Endothelial cell of umbilical vein (primary cell): ENCODE measurements at regions not wholly inside any gene's neighbourhood (a gene's known extent, or its start where the extent isn't known, plus 50 kb on each side); places are given as distances from the start of the nearest gene placed in this dataset.

ENCODE experiments used
- BruUV-seq: library from RNA; stranded (reverse); fragments of 400-500 nt; replicated peaks from 2 replicates; lab custom pipeline; 2021; lab: Mats Ljungman, UMichigan
- CTCF ChIA-PET: fragments of 300-600, 350-600 bp; sonication (Branson Sonifier 250); formaldehyde crosslinking; loops from one replicate; lab custom pipeline; 2021; ENCODE audit warnings: antibody characterized with exemption, inconsistent platforms; lab: Charles Lee
- POLR2A ChIA-PET: fragments of 300-600, 350-600 bp; sonication (Branson Sonifier 250); formaldehyde crosslinking; loops from one replicate; lab custom pipeline; 2021; ENCODE audit warnings: antibody characterized with exemption, inconsistent platforms; lab: Charles Lee
- DNase-seq: peaks from one replicate; pipeline ENCODE4 v3.0.0-alpha.2; 2011; ENCODE audit warnings: low read depth, low spot score
- FAIRE-seq: peaks from 2 replicates; lab custom pipeline; 2011; peaks lifted over from hg19 to GRCh38; lab: Jason Lieb, UNC
- H2AFZ ChIP-seq: 2 replicates; pipeline ENCODE4 v1.6.0; 2012; ENCODE audit warnings: low read depth, low read length, control low read depth, inconsistent platforms
- H3K27ac ChIP-seq: 2 replicates; pipeline ENCODE4 v1.5.1; 2011; ENCODE audit warnings: low read depth, mild to moderate bottlenecking, control low read depth, low read length, moderate library complexity; ENCODE audit not compliant: insufficient read depth
- H3K27me3 ChIP-seq, 2 experiments: 2 replicates each; pipeline versions ENCODE4 v1.6.0 to v1.6.1; 2011; ENCODE audit warnings: low read length in 2 of 2, mixed read lengths in 1 of 2; ENCODE audit not compliant: control insufficient read depth in 2 of 2, insufficient read depth in 2 of 2
- H3K36me3 ChIP-seq, 2 experiments: 2 replicates in 1 of 2; 3 replicates in 1 of 2; pipeline ENCODE4 v1.5.1; 2011; ENCODE audit warnings: low read length in 2 of 2, mild to moderate bottlenecking in 1 of 2, moderate library complexity in 1 of 2; ENCODE audit not compliant: control insufficient read depth in 2 of 2, insufficient read depth in 2 of 2; ENCODE audit errors: extremely low read depth in 1 of 2
- H3K4me1 ChIP-seq: 3 replicates; pipeline ENCODE4 v1.5.1; 2011; ENCODE audit warnings: mild to moderate bottlenecking, low read length; ENCODE audit not compliant: control insufficient read depth, insufficient read depth; ENCODE audit errors: extremely low read depth
- H3K4me2 ChIP-seq: 2 replicates; pipeline ENCODE4 v1.6.1; 2011; ENCODE audit warnings: low read length, control low read depth, mixed read lengths; ENCODE audit not compliant: insufficient read depth
- H3K4me3 ChIP-seq, 3 experiments: fragments of 200-600 bp in 1 of 3; sonication (generic), shearing (Covaris generic) in 1 of 3; replicated peaks in 1 of 3; 2 replicates each; pipeline ENCODE4 v1.5.1; 2011 to 2016; ENCODE audit warnings: control low read depth in 3 of 3, low read length in 3 of 3, mild to moderate bottlenecking in 2 of 3, inconsistent platforms in 1 of 3, low read depth in 1 of 3, moderate library complexity in 1 of 3; ENCODE audit not compliant: insufficient read depth in 1 of 3
- H3K79me2 ChIP-seq: 2 replicates; pipeline ENCODE4 v1.6.0; 2012; ENCODE audit warnings: low read length, inconsistent platforms; ENCODE audit not compliant: control insufficient read depth, insufficient read depth
- H3K9ac ChIP-seq: replicated peaks from 2 replicates; pipeline ENCODE3; 2011; ENCODE audit warnings: low read length, control low read depth; ENCODE audit not compliant: insufficient read depth; ENCODE audit errors: extremely low read depth
- H3K9me1 ChIP-seq: replicated peaks from 3 replicates; pipeline ENCODE4 v1.6.0; 2011; ENCODE audit warnings: mild to moderate bottlenecking, low read length; ENCODE audit not compliant: control insufficient read depth, insufficient read depth; ENCODE audit errors: extremely low read depth
- H3K9me3 ChIP-seq: replicated peaks from 2 replicates; pipeline ENCODE4 v1.5.1; 2012; ENCODE audit warnings: low read length, inconsistent platforms; ENCODE audit not compliant: control insufficient read depth, insufficient read depth
- H4K20me1 ChIP-seq: replicated peaks from 2 replicates; pipeline ENCODE3; 2011; ENCODE audit warnings: mild to moderate bottlenecking, low read length; ENCODE audit not compliant: control insufficient read depth, insufficient read depth; ENCODE audit errors: extremely low read depth
- EZH2 ChIP-seq: IDR thresholded peaks from 2 replicates; pipeline ENCODE4 v1.6.1; 2012; ENCODE audit warnings: borderline replicate concordance, low read depth, mild to moderate bottlenecking, moderate library complexity, low read length, inconsistent platforms; ENCODE audit not compliant: severe bottlenecking
- FOS ChIP-seq: IDR thresholded peaks from 2 replicates; pipeline ENCODE4 v1.6.1; 2011; ENCODE audit warnings: mild to moderate bottlenecking, low read length, moderate library complexity, borderline replicate concordance; ENCODE audit not compliant: insufficient read depth
- GATA2 ChIP-seq: IDR thresholded peaks from 2 replicates; pipeline ENCODE4 v1.7.0; 2011; ENCODE audit warnings: low read depth, mild to moderate bottlenecking, moderate library complexity, mixed read lengths, low read length; ENCODE audit not compliant: insufficient read length, insufficient read depth
- JUN ChIP-seq: IDR thresholded peaks from 2 replicates; pipeline ENCODE4 v1.6.1; 2011; ENCODE audit warnings: borderline replicate concordance, low read depth; ENCODE audit not compliant: insufficient read length, insufficient read depth
- MAX ChIP-seq: IDR thresholded peaks from 2 replicates; pipeline ENCODE4 v1.6.1; 2011; ENCODE audit not compliant: insufficient read depth, insufficient read length
- MYC ChIP-seq: IDR thresholded peaks from one replicate; pipeline ENCODE4 v1.6.1; 2011; ENCODE audit warnings: mild to moderate bottlenecking, low read depth, low read length
- POLR2A ChIP-seq: IDR thresholded peaks from 2 replicates; pipeline ENCODE4 v1.6.1; 2012; ENCODE audit warnings: low read depth, mild to moderate bottlenecking, control low read depth, low read length
- POLR2AphosphoS5 ChIP-seq: IDR thresholded peaks from 2 replicates; pipeline ENCODE4 v1.6.1; 2012; ENCODE audit warnings: low read depth, mild to moderate bottlenecking, control low read depth, low read length, moderate library complexity; ENCODE audit not compliant: insufficient read depth
- dilution Hi-C: fragments of 300-500 bp; cut with MboI; formaldehyde crosslinking; loops from one replicate; pipeline ENCODE4 v1.15.0; 2019; ENCODE audit warnings: low sequenced_read_pairs; ENCODE audit not compliant: extremely low pct_ligation_motif_present
- intact Hi-C: fragments of 100-400 bp; cut with micrococcal nuclease; formaldehyde crosslinking; loops from one replicate; pipeline ENCODE4 v1.10.0; 2022
- TF ChIP-seq, protein P1 (sequence below), 2 donors: IDR thresholded peaks; 1 replicate in 1 of 2; 2 replicates in 1 of 2; pipeline ENCODE4 v1.5.1; 2011; ENCODE audit warnings: low read length in 2 of 2, mild to moderate bottlenecking in 2 of 2, moderate library complexity in 2 of 2, control low read depth in 1 of 2, inconsistent platforms in 1 of 2, low read depth in 1 of 2; ENCODE audit not compliant: insufficient read depth in 1 of 2; ENCODE audit errors: extremely low read depth in 1 of 2

GRCh38 chr12:131333621-131334440 is 377.1 kb upstream of the SFSWAP start:
- no peak overlapping the region for H3K4me2 ChIP-seq
- peaks cover 2% of the 10 kb centered on the region for H3K9me3 ChIP-seq
- no peaks in the 10 kb centered on the region for H3K9me1 ChIP-seq
- no peak for TF ChIP-seq MAX
- TF ChIP-seq, protein P1, sequence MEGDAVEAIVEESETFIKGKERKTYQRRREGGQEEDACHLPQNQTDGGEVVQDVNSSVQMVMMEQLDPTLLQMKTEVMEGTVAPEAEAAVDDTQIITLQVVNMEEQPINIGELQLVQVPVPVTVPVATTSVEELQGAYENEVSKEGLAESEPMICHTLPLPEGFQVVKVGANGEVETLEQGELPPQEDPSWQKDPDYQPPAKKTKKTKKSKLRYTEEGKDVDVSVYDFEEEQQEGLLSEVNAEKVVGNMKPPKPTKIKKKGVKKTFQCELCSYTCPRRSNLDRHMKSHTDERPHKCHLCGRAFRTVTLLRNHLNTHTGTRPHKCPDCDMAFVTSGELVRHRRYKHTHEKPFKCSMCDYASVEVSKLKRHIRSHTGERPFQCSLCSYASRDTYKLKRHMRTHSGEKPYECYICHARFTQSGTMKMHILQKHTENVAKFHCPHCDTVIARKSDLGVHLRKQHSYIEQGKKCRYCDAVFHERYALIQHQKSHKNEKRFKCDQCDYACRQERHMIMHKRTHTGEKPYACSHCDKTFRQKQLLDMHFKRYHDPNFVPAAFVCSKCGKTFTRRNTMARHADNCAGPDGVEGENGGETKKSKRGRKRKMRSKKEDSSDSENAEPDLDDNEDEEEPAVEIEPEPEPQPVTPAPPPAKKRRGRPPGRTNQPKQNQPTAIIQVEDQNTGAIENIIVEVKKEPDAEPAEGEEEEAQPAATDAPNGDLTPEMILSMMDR (IDR thresholded peaks at IDR 0.05; ENCODE audit: extremely low read depth in 1 of 2, insufficient read depth in 1 of 2, low read depth in 1 of 2, low read length in 2 of 2) = no peak
- no peak for TF ChIP-seq FOS
- TF ChIP-seq POLR2AphosphoS5 = no peak
- no peak for TF ChIP-seq EZH2
- TF ChIP-seq JUN = no peak
- TF ChIP-seq MYC = no peak
- TF ChIP-seq GATA2 = no peak
- TF ChIP-seq POLR2A = no peak
- CTCF ChIA-PET = no interaction called here
- no peak overlapping the region for H2AFZ ChIP-seq
- no peak overlapping the region for H3K27ac ChIP-seq
- H3K4me3 ChIP-seq = no peak overlapping the region
- POLR2A ChIA-PET = no interaction called here
- no peak overlapping the region for H3K9ac ChIP-seq
- no peaks in the 10 kb centered on the region for H3K27me3 ChIP-seq
- no peaks in the 10 kb centered on the region for H3K36me3 ChIP-seq
- no peaks in the 10 kb centered on the region for H3K4me1 ChIP-seq
- dilution Hi-C loops = no loop called here
- no peaks in the 10 kb centered on the region for H3K79me2 ChIP-seq
- no peak for FAIRE-seq
- no peaks in the 10 kb centered on the region for H4K20me1 ChIP-seq
- no peak for DNase-seq
- BruUV-seq = no TSS peak
- intact Hi-C loops = no loop called here
